K562 (cell line): ENCODE measurements at regions not wholly inside any gene's neighbourhood (a gene's known extent, or its start where the extent isn't known, plus 50 kb on each side); places are given as distances from the start of the nearest gene placed in this dataset.

Experiments
- ATAC-seq: fragments of 200-7000 bp; cut with Tn5 transposase; 3 replicates; pipeline ENCODE4 v1.9.1; 2020; ENCODE audit warnings: moderate library complexity
- BruUV-seq: library from RNA; stranded (reverse); fragments of 400-500 nt; replicated peaks from 2 replicates; lab custom pipeline; 2021; lab: Mats Ljungman, UMichigan
- CTCF ChIA-PET: fragments of 300-600 bp; formaldehyde crosslinking; extraction: SDS; loops from one replicate; lab custom pipeline; 2021; ENCODE audit warnings: low intra/inter-chr PET ratio; lab: Yijun Ruan, JAX
- POLR2A ChIA-PET: fragments of 300-600, 350-650 bp; sonication (Branson Sonifier 250); formaldehyde crosslinking; extraction: SDS; loops from one replicate; lab custom pipeline; 2021; ENCODE audit warnings: antibody characterized with exemption, inconsistent platforms; lab: Yijun Ruan, JAX
- DNase-seq, 4 experiments: peaks; one replicate each; pipeline versions ENCODE4 v3.0.0 to v3.0.0-alpha.2; 2011 to 2018; ENCODE audit warnings: low spot score in 3 of 4, mixed read lengths in 3 of 4; ENCODE audit errors: extremely low read depth in 1 of 4
- FAIRE-seq: peaks from 2 replicates; lab custom pipeline; 2011; peaks lifted over from hg19 to GRCh38; lab: Jason Lieb, UNC
- H2AFZ ChIP-seq: 2 replicates; pipeline ENCODE4 v1.6.0; 2011; ENCODE audit warnings: low read depth, low read length, control low read depth, inconsistent platforms
- H3K27ac ChIP-seq: fragments of 200-600 bp; 3 replicates; pipeline ENCODE4 v1.8.0; 2011; ENCODE audit warnings: low read depth, mild to moderate bottlenecking, control low read depth, inconsistent platforms, low read length, moderate library complexity, mixed read lengths; ENCODE audit errors: extremely low read depth
- H3K27me3 ChIP-seq, 2 experiments: fragments of 300-600 bp in 1 of 2; 2 replicates in 1 of 2; 3 replicates in 1 of 2; pipeline versions ENCODE4 v1.6.0 to v1.8.0; 2011; ENCODE audit warnings: inconsistent platforms in 2 of 2, low read length in 2 of 2, mild to moderate bottlenecking in 1 of 2, mixed read lengths in 1 of 2, moderate library complexity in 1 of 2; ENCODE audit not compliant: control insufficient read depth in 2 of 2, insufficient read depth in 2 of 2
- H3K36me3 ChIP-seq: fragments of 300-600 bp; 3 replicates; pipeline ENCODE4 v1.8.0; 2011; ENCODE audit warnings: mild to moderate bottlenecking, low read length, inconsistent platforms; ENCODE audit not compliant: control insufficient read depth, insufficient read depth
- H3K4me1 ChIP-seq, 2 experiments: fragments of 200-600 bp in 1 of 2; replicated peaks in 1 of 2; 2 replicates in 1 of 2; 3 replicates in 1 of 2; pipeline versions ENCODE4 v1.5.1 to v1.8.0; 2011; ENCODE audit warnings: inconsistent platforms in 2 of 2, low read length in 2 of 2, mild to moderate bottlenecking in 1 of 2, mixed read lengths in 1 of 2, moderate library complexity in 1 of 2; ENCODE audit not compliant: control insufficient read depth in 2 of 2, insufficient read depth in 2 of 2
- H3K4me2 ChIP-seq: 2 replicates; pipeline ENCODE4 v1.6.1; 2011; ENCODE audit warnings: low read length, control low read depth, inconsistent platforms, mixed read lengths; ENCODE audit not compliant: insufficient read depth
- H3K4me3 ChIP-seq: fragments of 200-600 bp; sonication (generic), shearing (Covaris generic); 2 replicates; pipeline ENCODE4 v1.5.1; 2016; ENCODE audit warnings: control low read depth, inconsistent platforms
- H3K79me2 ChIP-seq: fragments of 200-600 bp; 3 replicates; pipeline ENCODE4 v1.8.0; 2011; ENCODE audit warnings: low read length, inconsistent platforms; ENCODE audit not compliant: control insufficient read depth, insufficient read depth
- H3K9ac ChIP-seq, 2 experiments: 2 replicates each; pipeline versions ENCODE4 v1.6.0 to v1.6.1; 2011; ENCODE audit warnings: low read depth in 2 of 2, low read length in 2 of 2, control low read depth in 1 of 2, inconsistent platforms in 1 of 2, mild to moderate bottlenecking in 1 of 2, mixed read lengths in 1 of 2; ENCODE audit not compliant: insufficient read depth in 1 of 2
- H3K9me1 ChIP-seq: one replicate; pipeline ENCODE4 v1.6.0; 2011; ENCODE audit warnings: inconsistent platforms, mild to moderate bottlenecking, low read length, moderate library complexity; ENCODE audit not compliant: control insufficient read depth, insufficient read depth
- H3K9me3 ChIP-seq: replicated peaks from 2 replicates; pipeline ENCODE4 v1.5.1; 2011; ENCODE audit warnings: low read depth, low read length, inconsistent platforms; ENCODE audit not compliant: control insufficient read depth, insufficient read depth
- H4K20me1 ChIP-seq: replicated peaks from 2 replicates; pipeline ENCODE4 v1.6.1; 2011; ENCODE audit warnings: low read length, inconsistent platforms, mixed read lengths; ENCODE audit not compliant: control insufficient read depth, insufficient read depth
- CBFA2T2 ChIP-seq: fragments of 450-650 bp; conservative IDR thresholded peaks from 2 replicates; pipeline ENCODE4 v1.6.1; 2017; ENCODE audit warnings: mild to moderate bottlenecking
- CTCF ChIP-seq, 3 experiments: IDR thresholded peaks in 2 of 3; conservative IDR thresholded peaks in 1 of 3; 2 replicates each; pipeline ENCODE4 v1.5.1; 2011 to 2012; ENCODE audit warnings: low read length in 3 of 3, mild to moderate bottlenecking in 3 of 3, control low read depth in 2 of 3, improper control_type of control experiment in 1 of 3, inconsistent platforms in 1 of 3, low read depth in 1 of 3, mixed read lengths in 1 of 3, moderate library complexity in 1 of 3; ENCODE audit not compliant: insufficient read depth in 2 of 3
- E2F1 ChIP-seq: sonication (generic); formaldehyde crosslinking; IDR thresholded peaks from 2 replicates; pipeline ENCODE4 v1.8.1; 2023; ENCODE audit warnings: mild to moderate bottlenecking, missing genetic modification reagents, moderate library complexity
- HMG20B ChIP-seq: fragments of 250-450 bp; sonication (Bioruptor Pico); IDR thresholded peaks from 2 replicates; pipeline ENCODE4 v1.5.0; 2021; ENCODE audit warnings: mild to moderate bottlenecking
- MEF2A ChIP-seq: IDR thresholded peaks from 2 replicates; pipeline ENCODE4 v1.6.1; 2011; ENCODE audit warnings: low read depth, mild to moderate bottlenecking, low read length, moderate library complexity; ENCODE audit not compliant: control insufficient read depth
- MEF2D ChIP-seq: conservative IDR thresholded peaks from 2 replicates; pipeline ENCODE4 v1.6.1; 2016; ENCODE audit warnings: low read depth, missing genetic modification characterization, missing compliant biosample characterization
- PCBP2 ChIP-seq: fragments of 200-400 bp; formaldehyde crosslinking; IDR thresholded peaks from 2 replicates; pipeline ENCODE4 v1.6.1; 2018; ENCODE audit warnings: low read length, low read depth, mild to moderate bottlenecking, moderate library complexity; ENCODE audit not compliant: poor library complexity, severe bottlenecking
- PHF21A ChIP-seq: fragments of 450-650 bp; IDR thresholded peaks from 2 replicates; pipeline ENCODE4 v1.6.1; 2017; ENCODE audit warnings: low read depth, borderline replicate concordance
- POLR2A ChIP-seq: fragments of 450-650 bp; conservative IDR thresholded peaks from 2 replicates; pipeline ENCODE4 v1.6.1; 2016
- ZNF3 ChIP-seq: fragments of 250-450 bp; sonication (Bioruptor Pico); IDR thresholded peaks from 2 replicates; pipeline ENCODE4 v1.5.0; 2021; ENCODE audit warnings: mild to moderate bottlenecking, moderate library complexity
- ZNF318 ChIP-seq, 2 experiments: fragments of 450-650 bp; IDR thresholded peaks; 2 replicates each; pipeline ENCODE4 v1.6.1; 2016; ENCODE audit warnings: mild to moderate bottlenecking in 2 of 2, borderline replicate concordance in 1 of 2, low read depth in 1 of 2, moderate library complexity in 1 of 2
- ZNF41 ChIP-seq: fragments of 250-450 bp; sonication (Bioruptor Pico); conservative IDR thresholded peaks from 2 replicates; pipeline ENCODE4 v1.4.0; 2020; ENCODE audit warnings: mild to moderate bottlenecking
- WGBS: fragments of 100-300 bp; shearing (Covaris generic); methylation state at CpG from one replicate; pipeline ENCODE4 v1.1.6; 2016; ENCODE audit warnings: low coverage, mixed read lengths; ENCODE audit not compliant: insufficient coverage; ENCODE audit errors: missing lambda C conversion rate; 5-methylcytosine and 5-hydroxymethylcytosine counted together
- in situ Hi-C: fragments of 300-500 bp; cut with MboI; formaldehyde crosslinking; loops from 4 replicates; pipeline ENCODE4 v1.15.0; 2018; ENCODE audit warnings: inconsistent platforms, mixed read lengths
- intact Hi-C: fragments of 100-400 bp; cut with micrococcal nuclease; formaldehyde crosslinking; loops from 2 replicates; pipeline ENCODE4 v1.14.2; 2022

GRCh38 chr17:33531311-33531710, 238.2 kb upstream of the ASIC2 start:
- CTCF ChIA-PET, result no interaction called here
- 0% methylated on average over 4 of the region's 6 CpGs for WGBS
- Histone ChIP-seq H3K9me3 (no peaks in the 10 kb centered on the region), H3K36me3 (no peaks in the 10 kb centered on the region), H3K4me1 (no peaks in the 10 kb centered on the region), H3K9ac (no peak overlapping the region), H3K27me3 (peaks cover 6 to 8% of the 10 kb centered on the region in 2 experiments; a peak in 3 of 5 replicates), H3K27ac (no peak overlapping the region), H4K20me1 (peaks cover 3% of the 10 kb centered on the region; the same call in 1 of the 2 replicates), H2AFZ (no peak overlapping the region), H3K4me3 (no peak overlapping the region), H3K4me2 (no peak overlapping the region), H3K9me1 (no peaks in the 10 kb centered on the region), H3K79me2 (no peaks in the 10 kb centered on the region)
- no peak for TF ChIP-seq E2F1 (CRISPR knock-in tag)
- no peak for TF ChIP-seq MEF2D
- TF ChIP-seq POLR2A, result no peak
- TF ChIP-seq ZNF3 (CRISPR knock-in tag), result no peak
- no peak for TF ChIP-seq ZNF318 (IDR thresholded peaks at IDR 0.05; ENCODE audit: borderline replicate concordance in 1 of 2, low read depth in 1 of 2)
- TF ChIP-seq HMG20B, result no peak
- TF ChIP-seq PCBP2, result no peak
- no peak for TF ChIP-seq ZNF41 (CRISPR knock-in tag)
- no peak for TF ChIP-seq CBFA2T2
- TF ChIP-seq PHF21A, result no peak
- no peak for TF ChIP-seq CTCF (IDR thresholded peaks at IDR 0.05 in 2 of 3, conservative IDR thresholded peaks at IDR 0.05 in 1 of 3; ENCODE audit: insufficient read depth in 2 of 3, low read depth in 1 of 3, low read length in 3 of 3)
- no peak for TF ChIP-seq MEF2A
- FAIRE-seq (no peak), ATAC-seq (no peak), DNase-seq (no peak)
- in situ Hi-C loops, result no loop called here
- intact Hi-C loops, result no loop called here
- POLR2A ChIA-PET, result no interaction called here
- BruUV-seq, result no TSS peak
